Epithelial cell of proximal tubule (primary cell): ENCODE measurements at regions not wholly inside any gene's neighbourhood (a gene's known extent, or its start where the extent isn't known, plus 50 kb on each side); places are given as distances from the start of the nearest gene placed in this dataset.

ENCODE experiments used
- DNase-seq: peaks from one replicate; pipeline ENCODE4 v3.0.0-alpha.2; 2011; ENCODE audit warnings: low read depth
- H3K4me3 ChIP-seq: 2 replicates; pipeline ENCODE4 v1.5.1; 2011; ENCODE audit warnings: low read depth, mild to moderate bottlenecking, low read length
- TF ChIP-seq, protein P1 (sequence below): conservative IDR thresholded peaks from 2 replicates; pipeline ENCODE4 v1.5.1; 2012; ENCODE audit warnings: low read depth, mild to moderate bottlenecking, low read length

DNA sequence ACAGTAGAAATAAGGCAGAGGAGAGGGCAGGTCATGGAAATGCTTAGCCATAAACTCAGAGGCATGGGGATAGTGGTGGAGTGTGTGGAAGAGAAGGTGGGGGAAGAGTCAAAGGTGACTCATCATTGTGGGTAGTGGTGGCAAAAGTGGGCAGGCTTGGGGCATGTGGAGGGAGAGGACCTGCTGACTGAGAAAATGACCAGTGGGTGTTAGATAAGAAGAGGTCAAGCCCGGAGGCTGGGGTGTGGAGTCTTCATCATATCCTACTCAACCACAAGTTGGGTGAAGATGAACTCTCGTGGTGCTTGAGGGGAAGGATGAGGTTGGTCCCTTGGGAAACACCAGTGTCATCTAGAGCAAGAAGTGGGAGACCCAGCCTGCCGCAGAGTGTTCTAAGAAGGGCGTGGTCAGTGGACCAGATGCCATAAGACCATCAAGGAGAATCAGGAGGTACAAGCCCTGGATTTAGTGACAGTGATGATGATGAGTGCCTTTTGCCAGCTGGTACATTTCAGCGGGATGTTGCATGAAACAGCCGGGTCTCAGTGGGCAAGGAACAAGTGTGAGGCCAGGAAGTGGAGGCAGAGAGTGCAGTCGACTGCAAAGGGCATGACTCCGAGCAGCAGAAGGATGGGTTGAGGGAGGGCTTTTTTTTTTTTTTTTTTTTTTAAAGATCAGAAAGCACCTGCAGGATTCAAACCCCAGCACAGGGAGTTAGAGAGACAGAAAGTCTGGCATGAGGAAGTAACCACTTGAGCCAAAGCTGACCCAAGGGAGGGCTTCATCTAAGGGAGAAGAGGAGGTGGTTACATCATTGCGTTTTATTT, 122.6 kb upstream of the SPRED2 start:
- TF ChIP-seq, protein P1, sequence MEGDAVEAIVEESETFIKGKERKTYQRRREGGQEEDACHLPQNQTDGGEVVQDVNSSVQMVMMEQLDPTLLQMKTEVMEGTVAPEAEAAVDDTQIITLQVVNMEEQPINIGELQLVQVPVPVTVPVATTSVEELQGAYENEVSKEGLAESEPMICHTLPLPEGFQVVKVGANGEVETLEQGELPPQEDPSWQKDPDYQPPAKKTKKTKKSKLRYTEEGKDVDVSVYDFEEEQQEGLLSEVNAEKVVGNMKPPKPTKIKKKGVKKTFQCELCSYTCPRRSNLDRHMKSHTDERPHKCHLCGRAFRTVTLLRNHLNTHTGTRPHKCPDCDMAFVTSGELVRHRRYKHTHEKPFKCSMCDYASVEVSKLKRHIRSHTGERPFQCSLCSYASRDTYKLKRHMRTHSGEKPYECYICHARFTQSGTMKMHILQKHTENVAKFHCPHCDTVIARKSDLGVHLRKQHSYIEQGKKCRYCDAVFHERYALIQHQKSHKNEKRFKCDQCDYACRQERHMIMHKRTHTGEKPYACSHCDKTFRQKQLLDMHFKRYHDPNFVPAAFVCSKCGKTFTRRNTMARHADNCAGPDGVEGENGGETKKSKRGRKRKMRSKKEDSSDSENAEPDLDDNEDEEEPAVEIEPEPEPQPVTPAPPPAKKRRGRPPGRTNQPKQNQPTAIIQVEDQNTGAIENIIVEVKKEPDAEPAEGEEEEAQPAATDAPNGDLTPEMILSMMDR, result no peak
- DNase-seq, result no peak
- no peak overlapping the region for H3K4me3 ChIP-seq

DNA sequence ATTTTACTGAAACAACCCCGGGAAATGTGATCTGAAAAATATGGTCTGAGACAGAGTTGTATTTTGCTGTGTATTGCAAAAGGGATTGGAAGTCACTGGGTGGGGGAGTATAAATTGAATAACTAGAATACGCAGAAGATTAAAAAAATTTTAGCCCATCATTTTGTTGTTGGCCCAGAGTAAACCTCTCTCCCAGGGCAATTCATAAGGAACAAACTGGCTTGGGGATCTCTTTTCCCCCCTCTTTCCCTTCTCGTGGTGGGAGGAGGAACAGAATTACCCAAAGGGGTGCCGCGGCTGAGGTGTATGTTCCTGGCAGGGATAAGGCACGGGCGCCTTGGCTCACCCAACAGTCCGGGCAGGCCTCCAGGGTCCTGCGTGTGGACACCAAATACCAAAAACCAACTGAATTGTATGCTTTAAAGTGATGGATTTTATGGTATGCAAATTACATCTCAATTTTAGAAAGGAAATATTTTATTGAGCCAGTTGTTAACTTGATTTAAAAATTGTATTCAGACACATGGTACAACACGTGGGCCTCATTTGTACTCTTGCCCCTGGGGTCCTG, 121.2 kb upstream of the SPRED2 start:
- DNase-seq, result no peak
- H3K4me3 ChIP-seq, result no peak overlapping the region
- TF ChIP-seq, protein P1, result no peak

DNA sequence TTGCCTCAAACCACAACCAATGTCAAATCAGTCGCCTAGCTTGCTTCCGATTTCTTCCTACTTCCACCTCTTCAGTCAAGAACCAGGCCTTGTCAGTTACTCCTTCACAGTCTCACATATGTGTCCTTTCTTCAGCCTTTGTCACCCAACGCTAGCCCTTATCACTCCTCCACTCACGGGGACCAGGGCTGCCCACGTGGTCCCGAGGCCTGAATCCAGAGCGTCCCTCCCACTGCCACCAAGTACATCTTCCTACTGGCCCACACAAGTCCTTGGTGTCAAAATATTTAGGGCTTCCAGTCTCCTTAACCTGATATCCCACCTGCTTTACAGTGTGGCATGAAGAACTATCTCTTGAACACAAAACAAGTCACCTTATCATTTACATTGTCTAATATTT, 119.1 kb upstream of the SPRED2 start:
- TF ChIP-seq, protein P1, result no peak
- no peak overlapping the region for H3K4me3 ChIP-seq
- no peak for DNase-seq

DNA sequence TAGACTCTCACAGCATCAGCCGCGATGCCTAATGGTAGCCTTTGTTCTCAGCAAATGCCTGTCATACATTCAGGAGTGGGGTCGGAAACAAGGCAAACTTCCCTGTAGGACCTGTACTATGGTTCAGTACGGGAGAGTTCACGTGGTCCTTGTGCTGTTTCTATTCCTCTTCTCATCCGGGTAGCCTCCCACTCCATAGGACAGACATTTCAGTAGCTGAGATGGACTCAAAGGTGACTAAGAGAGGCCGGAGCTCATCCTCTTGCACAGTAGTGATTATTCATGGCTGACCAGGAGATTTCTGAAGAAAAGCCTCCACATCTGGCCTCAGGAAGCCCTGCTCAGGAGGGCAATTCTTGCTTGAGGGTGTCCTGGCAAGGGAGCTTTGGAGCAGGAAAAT, 117.8 kb upstream of the SPRED2 start:
- TF ChIP-seq, protein P1, result no peak
- no peak for DNase-seq
- no peak overlapping the region for H3K4me3 ChIP-seq

DNA sequence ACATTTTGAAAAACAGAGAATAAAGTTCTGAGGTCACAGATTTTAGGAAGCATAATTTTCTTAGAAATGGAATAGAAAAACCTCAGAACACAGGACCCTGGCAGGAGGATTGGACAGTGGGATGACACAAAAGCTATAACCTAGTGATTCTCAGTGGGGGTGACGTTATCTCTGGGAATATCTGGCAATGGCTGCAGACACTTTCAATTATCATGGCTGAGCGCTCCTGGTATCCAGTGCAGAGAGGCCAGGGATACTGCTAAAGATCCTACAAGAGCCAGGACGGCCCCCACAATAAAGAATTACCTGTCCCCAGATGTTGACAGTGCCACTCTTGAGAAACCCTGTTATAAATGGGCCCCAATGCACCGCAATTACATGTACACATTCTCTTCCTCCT, 117.2 kb upstream of the SPRED2 start:
- DNase-seq, result no peak

DNA sequence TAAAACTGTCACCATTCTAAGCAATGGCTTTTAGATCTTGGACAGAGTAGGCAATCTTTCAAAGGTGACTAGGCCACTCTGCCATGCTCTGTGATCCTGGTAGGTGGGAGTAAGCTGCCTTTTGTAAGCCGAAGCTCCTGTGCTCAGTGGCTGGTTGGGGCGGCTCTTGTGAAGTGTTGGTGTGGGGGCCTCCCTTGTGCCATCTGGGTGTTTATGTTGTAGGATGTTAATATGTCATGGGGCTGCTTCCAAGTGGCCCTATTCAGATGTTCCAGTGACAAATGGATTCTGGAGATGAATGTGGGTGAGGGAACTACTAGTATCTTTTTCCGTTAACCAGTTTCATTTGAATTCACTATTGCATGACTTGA, 116.8 kb upstream of the SPRED2 start:
- no peak overlapping the region for H3K4me3 ChIP-seq
- DNase-seq, result no peak
- TF ChIP-seq, protein P1, result no peak

More for the DNA sequence above, 117.2 kb upstream of the SPRED2 start:
- TF ChIP-seq, protein P1, result no peak
- no peak overlapping the region for H3K4me3 ChIP-seq

DNA sequence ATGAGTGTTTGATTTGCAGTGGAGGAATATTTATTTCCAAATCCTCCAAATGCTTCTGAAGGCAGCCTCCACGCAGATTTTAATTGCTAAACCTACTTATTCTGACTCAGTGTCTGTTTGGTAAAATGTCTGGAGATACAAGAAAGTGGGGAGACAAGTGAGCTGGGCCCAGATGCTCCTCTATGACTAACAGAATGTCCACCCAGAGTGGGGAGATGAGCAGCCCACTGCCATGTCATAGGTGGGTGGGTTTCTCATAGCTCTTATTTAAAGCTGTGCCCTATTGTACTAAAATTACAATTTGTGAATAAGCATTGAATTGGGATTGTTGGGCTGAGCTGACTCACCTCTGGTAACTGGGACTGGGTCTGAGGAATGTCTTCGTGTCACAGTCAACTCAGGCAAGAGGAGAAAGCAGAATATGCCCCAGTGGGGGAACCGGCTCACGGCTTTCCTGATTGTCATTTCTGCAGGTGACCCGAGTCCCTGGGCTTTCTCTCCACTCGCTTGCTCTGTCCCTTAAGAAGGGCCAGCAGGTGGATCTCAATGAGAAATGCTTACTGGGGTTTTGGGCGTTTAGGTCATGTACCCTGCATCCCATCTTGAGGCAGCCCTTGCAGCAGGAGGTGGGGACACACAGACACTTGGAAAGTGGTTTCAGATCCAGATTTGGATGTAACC, 116.3 kb upstream of the SPRED2 start:
- TF ChIP-seq, protein P1, result no peak
- no peak for DNase-seq
- H3K4me3 ChIP-seq, result no peak overlapping the region
